HG03571 (cell line): ENCODE measurements at regions not wholly inside any gene's neighbourhood (a gene's known extent, or its start where the extent isn't known, plus 50 kb on each side); places are given as distances from the start of the nearest gene placed in this dataset.
A peak's percentile ranks its signal among the peaks of the same experiment; 100 is the strongest.
"Not testable (repeated sequence)": the region's sequence is repeated elsewhere in the genome, so short reads cannot be mapped to it uniquely, and the experiment has no call there.

Experiments used
- ATAC-seq: cut with Tn5 transposase; IDR thresholded peaks from one replicate; pipeline ENCODE4 v1.9.1; 2021; ENCODE audit not compliant: unreplicated experiment

DNA sequence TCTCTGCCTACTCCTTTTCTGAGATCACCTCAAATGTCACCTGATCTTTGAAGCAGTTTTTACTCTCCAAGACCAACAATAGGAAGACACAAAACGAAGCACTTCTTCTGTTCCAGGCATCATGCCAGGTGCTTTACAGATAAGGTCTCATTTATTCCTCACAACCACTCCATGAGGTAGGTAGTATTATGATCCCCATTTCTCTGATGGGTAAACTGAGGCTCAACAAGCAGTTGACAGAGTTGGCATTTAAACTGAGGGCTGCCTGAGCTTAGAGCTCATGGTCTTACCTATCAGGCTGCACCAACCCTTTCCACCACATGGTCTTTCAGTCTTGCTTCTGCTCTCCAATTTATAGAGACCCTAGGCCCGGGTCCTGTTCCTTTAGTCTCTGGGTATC lies 147.2 kb upstream of the JUN start:
- ATAC-seq, result no peak

DNA sequence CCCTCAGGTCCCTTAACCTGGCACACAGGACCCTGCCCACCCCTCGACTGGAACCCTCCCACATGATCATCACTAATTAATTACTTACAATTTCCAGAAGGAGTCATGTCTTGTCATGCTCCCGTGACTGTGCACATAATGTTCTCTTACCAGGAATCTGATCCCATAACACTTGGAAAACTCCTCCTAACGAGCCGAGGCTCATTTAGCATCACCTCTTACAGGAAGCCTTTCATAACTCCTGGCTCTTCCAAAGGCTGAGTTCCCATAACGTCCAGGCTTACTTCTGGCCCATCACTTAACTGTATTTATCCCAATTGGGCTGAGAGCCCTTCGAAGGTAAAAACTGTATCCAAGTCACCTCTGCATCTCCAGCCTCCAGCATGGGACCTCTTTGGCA lies 147.9 kb upstream of the JUN start:
- no peak for ATAC-seq

DNA sequence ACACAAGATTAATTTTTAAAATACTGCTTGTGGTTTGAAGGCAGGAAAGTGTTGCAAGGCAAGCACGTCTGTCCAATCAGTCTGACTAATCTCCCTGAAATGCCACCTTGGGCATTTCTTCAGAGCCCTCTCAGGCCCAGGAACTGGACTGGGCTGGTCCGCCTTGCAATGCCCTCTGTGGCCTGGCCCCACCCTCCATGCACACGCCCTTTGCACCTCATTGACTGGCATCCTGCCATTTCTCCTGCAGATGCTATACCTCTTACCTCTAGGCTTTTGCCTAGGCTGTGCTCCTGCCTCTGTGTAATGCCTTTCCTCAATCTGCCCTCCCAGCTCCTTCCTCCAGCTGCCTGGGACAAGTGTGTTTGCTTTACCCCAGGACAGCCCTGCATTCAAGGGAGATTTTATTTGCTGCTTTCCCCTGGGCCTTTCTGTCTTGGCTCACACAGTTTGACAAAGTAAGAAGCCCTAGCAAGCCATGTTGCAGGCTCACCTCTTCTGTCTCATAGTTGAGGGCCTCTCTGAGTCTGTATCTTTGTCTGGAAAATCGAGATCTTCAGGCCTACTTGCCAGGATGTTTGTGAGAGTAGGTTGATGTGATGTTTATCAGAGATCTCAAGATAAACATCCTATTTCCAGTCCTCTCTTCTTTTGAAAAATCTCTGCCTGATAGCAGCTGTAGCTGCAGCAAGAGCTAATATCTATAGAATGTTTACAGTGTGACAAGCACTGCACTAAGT lies 149.2 kb upstream of the JUN start:
- no peak for ATAC-seq

DNA sequence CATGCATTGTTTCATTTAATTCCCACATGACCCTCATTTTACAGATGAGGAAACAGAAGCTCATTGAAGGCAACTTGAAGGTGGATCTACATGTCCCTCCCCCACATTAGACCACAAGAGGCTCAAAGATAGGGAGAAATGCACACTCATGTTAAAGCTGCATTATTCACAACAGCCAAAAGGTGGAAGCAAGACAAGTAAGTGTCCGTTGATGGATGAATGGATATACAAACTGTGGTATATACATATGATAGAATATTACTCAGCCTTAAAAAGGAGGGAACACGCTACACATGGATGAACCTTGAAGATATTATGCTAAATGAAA lies 149.7 kb upstream of the JUN start:
- no peak for ATAC-seq

DNA sequence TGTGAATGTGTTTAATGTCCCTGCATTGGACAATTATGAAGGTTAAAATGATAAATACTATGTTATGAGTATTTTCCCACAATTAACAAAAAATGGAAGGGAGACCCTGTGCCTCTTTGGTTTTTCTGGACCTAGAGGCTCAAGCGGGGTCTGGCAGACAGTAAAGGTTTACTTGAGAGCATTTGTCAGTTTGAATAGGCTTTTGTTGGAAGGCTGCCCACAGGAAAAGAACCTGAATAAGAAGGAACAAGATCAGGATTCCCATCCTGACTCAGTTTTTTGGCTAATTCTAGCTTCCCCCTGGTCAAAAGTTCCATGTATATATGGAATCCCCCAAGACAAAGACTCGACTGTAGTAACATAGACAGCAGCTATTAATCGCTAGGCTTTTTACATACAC lies 150.9 kb upstream of the JUN start:
- ATAC-seq, result no peak

DNA sequence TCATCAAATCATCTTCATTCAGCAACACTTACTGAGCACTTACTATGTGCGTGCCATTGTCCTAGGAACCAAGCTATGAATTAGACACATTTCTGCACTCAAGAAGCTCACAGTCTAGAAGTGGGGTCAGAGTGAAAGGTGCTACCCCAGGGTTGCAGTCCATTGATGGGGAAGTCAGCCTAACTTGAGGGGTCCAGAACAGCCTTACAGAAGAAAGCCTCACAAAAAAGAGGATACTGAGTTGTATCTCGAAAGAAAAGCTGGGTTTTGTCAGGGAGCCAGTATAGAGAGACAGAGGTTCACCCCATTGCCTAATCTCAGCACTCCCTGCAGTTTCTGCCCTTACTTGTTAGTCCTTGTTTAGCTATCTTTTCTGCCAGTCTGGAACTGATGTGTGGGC lies 153.1 kb upstream of the JUN start:
- no peak for ATAC-seq

DNA sequence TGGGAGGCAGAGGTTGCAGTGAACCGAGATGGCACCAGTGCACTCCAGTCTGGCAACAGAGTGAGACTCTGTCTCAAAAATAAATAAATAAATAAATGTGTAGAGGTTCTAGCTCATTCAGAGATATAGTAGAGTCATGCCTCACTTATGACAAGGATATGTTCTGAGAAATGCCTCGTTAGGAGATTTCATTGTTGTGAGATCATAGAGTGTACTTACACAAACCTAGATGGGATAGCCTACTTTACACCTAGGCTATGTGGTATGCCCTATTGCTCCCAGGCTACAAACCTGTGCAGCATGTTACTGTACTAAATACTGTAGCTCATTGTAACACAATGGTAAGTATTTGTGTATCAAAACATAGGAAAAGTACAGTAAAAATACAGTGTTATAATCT lies 155.3 kb upstream of the JUN start:
- ATAC-seq, result no peak

DNA sequence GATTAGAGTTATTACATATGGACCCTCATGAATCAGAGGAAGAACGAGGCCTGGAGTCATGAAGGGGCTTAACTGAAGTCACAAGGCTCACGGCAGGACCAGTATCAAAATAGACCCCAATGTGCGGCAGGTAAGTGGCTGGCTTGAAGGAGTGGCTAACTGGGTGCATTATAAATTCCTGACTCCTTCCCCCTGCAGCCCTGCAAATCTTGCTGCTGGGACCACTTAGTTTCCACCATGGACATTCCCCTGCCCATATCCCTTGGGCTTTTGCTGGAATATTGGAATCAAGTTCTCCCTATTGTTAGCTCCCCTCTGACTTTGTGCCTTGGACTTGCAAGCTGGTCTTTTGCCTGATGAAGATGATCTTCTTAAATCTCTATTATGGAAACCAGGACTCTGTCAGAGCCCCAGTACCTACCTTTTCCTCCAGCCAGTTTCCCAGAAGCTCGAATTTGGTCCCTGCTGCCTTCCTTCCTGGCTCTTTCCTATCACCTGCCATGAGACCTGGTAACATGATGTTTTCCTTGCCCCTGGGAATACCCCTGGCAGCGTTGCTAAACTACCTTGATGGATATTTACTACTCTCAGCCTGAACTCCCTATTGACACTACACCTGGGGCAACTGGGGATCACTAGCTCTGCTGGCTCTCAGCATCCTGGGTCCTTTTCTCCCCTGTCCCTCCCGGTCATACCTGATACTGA lies 156.0 kb upstream of the JUN start:
- ATAC-seq, result no peak

DNA sequence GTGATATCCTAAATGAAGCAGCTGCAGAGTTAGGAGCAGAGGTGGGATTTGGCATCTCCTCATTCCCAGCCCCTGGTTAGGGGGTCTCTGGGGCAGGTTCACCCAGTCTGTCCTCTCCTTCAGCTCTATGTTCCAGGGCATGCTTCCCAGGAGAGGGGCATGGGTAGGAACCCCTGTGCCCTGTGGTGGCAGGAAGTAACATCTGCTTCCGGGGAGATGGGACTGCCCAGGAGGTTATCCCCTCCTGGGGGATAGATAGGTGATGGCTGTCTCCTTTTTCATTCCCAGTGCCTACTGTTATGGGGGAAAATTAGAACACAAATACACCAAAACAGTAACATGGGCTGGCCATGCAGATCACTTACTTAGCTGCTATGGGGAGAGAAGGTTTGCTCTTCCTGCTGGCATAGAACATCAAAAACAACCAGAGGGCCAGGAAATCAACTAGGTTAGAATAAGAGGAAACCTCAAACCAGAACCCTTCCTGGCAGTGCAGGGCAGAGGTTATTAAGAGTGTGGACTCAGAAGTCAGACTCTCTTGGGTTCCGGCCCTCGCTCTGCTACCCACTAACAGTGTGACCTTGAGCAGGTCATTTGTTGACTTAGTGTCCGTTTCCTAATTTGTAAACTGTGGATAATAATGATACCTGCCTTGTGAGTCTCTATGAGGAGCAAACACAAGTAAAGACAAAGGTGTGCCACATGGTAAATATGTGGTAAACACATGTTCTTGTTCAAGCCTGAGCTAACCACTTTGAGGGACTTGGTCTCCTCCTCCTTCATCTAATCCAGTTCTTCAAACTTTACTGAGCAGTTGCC lies 157.8 kb upstream of the JUN start:
- peak; percentile 71 for ATAC-seq

DNA sequence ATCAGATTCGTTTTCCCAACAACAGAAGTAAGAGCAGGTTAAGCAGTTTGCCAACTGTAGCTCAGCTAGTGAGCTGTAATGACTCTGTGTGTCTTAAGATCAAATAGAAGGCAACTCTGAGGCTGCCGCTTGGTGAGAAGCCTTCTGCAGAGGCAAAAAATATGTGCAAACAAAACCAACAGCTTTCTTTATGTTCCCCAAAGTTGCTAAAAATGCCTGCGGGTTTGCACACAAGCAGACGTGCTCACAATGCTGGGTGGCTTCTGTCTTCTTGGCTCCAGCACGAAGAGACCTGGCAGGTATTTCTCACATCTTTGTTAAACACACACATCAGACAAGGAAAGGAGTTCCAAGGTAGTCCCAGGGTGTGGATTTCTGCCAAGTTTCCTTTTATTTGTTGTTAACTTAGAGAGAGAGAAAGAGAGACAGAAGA lies 158.9 kb upstream of the JUN start:
- ATAC-seq, result no peak

DNA sequence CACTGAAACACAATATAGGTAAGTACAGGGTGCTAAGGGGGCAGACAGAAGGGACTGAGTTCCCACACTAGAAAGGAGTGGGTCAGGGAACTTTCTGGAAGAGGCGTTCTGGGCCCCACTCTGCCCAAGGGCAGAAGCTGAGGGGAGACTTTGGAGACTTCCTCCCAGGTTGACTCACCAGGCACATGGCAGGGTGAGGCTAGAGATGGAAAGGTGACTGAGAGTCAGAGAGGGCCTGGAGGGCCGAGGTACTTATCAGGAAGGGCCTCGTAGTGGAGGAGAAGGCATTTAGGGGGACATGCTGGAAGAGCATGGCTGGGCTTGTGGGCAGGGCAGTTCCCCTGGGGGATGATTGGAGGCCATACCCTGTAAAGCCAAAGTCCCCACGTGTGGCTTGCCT lies 159.9 kb upstream of the JUN start:
- no peak for ATAC-seq

DNA sequence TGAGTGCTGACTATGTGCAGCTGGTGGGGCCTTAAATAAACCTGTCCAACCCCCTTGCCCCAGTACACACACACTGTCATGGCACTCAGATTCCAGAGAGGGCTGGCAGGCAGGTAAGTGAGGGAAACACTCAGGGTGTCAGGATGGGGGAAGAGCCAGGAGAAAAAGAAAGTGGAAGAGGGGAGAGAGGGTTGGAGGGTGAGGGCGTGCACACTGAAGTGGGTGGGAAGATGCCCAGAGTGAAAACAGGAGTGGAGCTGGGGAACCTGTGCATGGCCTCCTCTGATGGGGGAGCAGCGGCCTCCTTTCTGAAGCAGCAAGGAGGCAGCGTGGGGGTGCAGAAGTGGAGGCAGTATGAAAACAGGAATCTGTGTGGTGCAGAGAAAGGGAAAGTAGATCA lies 160.6 kb upstream of the JUN start:
- ATAC-seq, result no peak

DNA sequence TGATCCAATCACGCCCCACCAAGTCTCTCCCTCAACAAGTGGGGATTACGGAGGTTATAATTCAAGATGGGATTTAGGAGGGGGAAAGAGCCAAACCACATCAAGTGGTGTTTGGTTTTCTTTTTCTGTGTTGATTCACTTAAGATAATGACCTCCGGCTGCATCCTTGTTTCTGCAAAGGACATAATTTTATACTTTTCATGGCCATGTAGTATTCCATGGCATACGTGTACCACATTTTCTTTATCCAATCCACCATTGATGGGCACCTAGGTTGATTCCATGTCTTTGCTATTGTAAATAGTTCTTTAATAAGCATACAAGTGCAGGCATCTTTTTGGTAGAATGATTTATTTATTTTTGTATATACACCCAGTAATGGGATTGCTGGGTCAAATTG lies 162.5 kb upstream of the JUN start:
- no peak for ATAC-seq

DNA sequence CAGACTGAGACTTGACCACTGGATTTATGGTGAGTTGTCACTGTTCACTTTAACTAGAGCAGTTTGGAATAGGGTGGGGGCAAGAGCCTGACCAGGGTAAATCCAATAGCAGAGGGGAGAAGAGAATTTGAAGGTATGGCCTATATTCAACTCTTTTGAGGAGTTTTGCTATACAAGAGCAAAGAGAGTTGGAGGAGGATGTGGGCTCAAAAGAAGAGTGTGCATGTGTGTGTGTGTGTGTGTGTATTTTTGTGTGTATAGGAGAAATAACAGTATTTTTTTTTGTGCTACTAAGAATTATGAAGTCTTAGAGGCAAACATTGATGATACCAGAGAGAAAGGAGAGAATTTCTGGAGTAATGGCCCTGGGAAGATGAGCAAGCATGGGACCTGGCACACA lies 164.8 kb upstream of the JUN start:
- no peak for ATAC-seq

DNA sequence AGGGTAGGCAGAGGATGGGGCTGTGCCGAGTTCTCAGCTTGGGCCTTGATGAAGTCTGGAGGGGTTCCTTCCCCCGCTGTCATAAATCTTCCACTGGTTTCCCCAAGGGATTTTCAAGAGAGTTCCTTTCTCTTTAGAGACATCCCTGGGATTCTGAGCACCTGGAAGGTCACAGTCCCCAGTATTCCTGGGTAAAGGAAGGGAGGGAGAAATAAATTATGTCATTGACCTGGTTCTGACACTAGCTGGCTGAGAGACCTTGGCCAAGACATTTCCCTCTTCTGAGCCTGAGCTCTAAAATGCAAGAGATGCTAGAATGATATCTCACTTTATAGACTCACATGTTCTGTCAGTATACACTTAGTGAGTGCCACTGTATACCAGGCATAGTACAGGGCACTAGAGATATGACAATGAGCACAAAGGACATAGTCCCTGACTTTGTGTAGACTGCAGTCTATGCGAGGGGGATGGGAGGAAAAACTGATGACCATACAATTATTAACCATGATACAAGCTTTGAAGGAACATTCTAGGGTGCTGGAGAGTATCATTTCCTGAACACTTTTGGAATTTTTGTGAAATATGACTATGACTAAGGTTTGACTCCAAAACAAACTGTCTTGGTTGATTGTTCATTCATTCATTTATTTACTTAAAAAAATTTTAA lies 165.8 kb upstream of the JUN start:
- no peak for ATAC-seq

DNA sequence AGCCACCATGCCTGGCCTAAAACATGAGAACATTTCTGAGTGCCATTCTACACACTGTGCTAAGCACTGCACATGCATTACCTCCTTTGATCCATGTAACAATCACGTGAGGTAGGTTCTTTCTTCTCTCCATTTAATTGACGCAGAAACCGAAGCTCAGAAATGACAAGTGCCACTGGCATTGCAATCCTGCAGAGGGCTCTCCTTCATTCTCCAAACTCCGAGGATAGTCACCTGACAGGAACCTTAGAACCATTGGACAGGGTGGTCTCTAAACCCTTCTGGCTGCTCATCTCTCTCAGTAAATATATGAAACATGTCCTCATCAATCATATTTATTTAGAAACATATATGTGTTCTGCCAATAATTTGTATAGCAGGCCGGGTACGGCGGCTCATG lies 167.1 kb upstream of the JUN start:
- no peak for ATAC-seq

DNA sequence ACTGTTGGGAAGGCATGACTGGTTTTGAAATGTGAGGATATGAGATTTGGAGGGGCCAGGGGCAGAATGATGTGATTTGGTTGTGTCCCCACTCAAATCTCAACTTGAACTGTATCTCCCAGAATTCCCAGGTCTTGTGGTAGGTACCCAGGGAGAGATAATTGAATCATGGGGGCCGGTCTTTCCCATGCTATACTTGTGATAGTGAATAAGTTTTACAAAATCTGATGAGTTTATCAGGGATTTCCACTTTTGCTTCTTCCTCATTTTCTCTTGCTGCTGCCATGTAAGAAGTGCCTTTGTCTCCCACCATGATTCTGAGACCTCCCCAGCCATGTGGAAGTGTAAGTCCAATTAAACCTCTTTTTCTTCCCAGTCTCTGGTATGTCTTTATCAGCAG lies 170.1 kb upstream of the JUN start:
- ATAC-seq, result not testable (repeated sequence)

DNA sequence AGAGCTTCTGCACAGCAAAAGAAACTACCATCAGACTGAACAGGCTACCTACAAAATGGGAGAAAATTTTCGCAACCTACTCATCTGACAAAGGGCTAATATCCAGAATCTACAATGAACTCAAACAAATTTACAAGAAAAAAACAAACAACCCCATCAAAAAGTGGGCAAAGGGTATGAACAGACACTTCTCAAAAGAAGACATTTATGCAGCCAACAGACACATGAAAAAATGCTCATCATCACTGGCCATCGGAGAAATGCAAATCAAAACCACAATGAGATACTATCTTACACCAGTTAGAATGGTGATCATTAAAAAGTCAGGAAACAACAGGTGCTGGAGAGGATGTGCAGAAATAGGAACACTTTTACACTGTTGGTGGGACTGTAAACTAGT lies 179.4 kb upstream of the JUN start:
- not testable (repeated sequence) for ATAC-seq

DNA sequence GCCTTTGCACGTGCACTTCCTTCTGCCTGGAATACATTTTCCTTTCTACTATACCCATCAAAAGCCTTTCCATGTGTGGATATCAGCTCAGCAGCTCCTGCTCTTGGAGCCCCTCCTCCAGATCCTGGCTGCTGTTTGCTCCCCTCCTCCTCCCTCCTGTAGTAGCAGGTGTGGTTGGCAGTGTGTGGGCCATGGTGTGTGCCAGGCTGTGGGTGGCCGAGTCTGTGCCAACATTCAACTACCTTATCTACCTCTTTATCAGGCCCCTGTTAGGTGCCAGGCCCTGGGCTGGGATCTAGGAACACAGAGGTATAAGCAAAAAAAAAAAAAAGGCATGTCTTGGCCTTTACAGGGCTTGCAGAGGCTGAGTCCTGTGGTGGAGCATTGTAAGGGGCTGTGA lies 180.6 kb upstream of the JUN start:
- no peak for ATAC-seq

DNA sequence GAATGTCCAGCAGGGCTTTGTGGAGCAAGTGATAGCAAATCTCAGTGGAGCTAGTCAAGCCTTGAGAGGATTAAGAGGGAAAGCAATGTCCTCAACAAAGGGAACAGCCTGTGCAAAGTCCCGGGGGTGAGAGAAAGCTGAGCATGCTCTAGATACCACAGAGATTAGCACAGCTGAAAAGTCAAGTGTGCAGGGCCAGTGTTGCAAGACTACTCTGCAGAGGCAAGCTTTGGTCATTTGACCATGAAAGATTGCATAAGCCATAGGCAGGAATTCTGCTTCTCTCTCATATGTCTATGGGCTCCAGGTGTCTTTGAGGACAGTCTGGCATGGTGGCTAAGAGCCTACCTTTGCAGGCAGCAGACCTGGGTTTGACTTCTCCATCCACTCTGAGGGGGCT lies 181.0 kb upstream of the JUN start:
- no peak for ATAC-seq

DNA sequence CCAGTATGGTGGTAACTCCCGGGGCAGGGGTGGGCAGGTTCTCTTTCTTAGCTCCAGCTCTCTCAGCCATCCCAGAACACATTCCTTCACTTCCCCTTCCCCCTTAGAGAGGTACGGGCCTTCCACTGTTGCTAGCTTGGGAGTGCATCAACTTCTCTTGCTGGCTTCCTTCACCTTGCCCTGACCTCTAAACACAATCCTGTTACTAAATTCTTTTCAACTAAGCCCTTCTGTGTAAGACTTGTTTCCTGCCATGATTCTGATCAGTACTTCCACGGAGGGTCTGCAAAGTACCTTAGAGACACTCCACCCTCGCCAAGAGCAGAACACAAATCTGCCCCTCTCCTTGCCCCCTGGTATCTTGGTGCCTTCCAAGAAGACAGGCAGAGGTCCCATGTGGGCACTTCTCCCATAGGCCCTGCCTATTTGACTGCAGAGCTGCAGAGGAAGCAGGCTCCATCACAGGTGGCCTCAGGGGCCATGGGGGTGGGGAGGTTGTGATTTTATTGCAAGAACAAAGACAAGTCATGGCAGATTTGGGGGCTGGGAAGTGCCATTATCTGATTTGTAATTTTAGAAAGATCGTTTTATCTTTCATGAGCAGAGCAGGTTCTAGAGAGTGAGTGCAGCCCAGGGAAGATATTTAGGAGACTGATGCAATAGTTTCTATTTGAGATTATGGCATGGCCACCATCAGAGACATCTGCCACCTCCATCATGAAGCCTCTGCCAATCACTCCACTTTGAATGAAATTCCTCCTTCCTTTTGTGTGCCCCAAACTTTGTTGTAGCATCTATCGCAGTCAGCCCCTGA lies 182.5 kb upstream of the JUN start:
- no peak for ATAC-seq
